Stimulated activated CD4-positive, alpha-beta T cell treated with anti-CD3 and anti-CD28 coated beads, Interleukin-2, amount 100 ng/mL, for 48 hours (primary cell): ENCODE measurements at regions not wholly inside any gene's neighbourhood (a gene's known extent, or its start where the extent isn't known, plus 50 kb on each side); places are given as distances from the start of the nearest gene placed in this dataset.

Experiments used
- DNase-seq, 2 donors: peaks; one replicate each; pipeline ENCODE4 v3.0.0-alpha.2; 2020

DNA sequence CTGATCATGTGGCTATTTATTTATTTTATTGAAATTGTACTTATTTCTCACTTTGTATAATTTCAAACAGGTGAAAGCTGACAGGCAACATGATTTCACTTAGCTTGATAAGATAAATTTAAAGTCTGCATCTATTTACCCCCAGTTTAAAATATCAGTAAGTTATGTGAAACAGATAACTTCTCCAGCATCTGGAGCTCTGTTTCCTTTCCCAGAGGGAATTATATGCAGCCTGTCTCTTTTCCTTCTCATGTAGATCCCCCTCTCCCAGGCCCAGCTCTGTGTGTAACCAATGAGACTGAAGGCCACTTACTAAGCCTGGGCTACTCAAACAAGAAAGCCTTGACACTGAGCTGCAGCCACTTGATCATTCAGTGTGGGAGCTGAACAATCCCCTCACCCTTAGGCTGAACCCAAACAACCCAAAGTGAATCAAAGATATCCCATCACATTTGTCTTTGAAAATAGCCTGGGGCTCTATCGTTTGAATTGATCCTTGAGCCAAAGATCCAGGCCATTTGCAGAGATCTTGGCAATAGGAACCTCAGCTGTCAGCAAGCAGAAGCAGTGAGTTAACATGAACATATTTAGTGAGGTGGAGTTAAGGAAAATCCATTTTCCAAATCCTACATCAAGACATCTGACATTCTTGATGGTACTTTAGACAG lies 383.9 kb downstream of the TGFB2 start:
- DNase-seq: no peak

DNA sequence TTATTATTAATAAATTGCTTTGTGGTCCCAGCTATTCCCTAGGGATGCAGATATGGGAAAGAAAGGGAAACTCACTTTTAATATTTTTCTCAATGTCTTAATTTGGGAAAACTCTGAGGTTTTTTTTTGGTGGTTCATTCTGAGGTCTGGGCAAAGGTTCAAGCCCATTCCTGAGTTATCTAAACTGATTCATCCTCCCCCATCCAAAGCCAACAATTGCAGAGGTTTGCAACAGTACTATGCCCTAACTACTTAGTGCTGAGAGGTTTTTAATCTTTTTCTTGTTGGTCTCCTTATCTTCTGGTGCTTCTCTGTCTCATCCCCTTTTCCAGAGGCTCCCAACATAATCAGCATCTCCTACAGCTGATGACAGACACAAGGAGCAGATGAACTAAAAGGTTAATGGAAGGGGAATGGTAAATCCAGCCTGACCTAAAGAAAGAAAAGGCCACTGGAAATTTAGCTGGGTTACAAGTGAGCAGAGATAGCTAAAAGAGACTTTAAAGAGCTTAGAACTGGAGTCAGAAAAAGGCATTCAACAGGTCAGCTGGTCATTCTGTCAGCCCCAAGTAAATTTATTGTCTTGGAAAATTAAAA lies 390.4 kb downstream of the TGFB2 start:
- no peak for DNase-seq

DNA sequence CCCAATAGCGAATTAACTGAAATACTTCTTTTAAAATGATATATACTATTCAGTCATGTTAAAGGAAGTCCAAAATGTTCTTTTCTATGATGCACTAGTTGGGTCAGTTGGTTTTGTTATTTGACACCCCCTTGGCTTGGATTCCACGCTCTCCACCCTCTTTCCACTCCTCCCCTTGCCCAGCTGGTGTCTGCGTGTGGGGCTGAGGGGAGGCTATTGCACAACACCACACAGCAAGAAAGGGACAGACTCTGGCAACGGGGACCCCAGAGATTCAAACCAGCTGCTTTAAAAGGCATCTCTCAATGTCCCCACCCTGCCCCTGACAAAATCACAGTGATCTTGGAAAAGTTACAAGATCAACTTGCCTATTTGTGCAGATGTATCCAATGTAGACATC lies 394.3 kb downstream of the TGFB2 start:
- no peak for DNase-seq

DNA sequence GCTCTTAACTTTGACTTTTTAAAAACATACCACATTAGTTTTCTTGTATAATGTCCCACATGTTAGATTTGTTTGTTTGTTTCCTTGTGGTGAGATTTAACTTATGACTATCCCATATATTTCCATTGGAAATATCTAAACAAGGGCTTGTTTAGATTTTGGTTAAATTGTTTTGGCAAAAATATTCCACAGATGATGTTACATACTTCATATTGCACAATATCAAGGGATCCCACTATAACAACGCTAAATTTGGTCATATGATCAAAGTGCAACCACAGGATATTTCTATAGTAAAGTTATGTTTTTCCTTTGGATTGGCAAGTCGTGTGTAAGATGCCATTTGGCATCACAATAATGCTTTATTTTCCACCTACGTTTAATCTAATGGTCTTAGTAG lies 396.7 kb downstream of the TGFB2 start:
- no peak for DNase-seq

DNA sequence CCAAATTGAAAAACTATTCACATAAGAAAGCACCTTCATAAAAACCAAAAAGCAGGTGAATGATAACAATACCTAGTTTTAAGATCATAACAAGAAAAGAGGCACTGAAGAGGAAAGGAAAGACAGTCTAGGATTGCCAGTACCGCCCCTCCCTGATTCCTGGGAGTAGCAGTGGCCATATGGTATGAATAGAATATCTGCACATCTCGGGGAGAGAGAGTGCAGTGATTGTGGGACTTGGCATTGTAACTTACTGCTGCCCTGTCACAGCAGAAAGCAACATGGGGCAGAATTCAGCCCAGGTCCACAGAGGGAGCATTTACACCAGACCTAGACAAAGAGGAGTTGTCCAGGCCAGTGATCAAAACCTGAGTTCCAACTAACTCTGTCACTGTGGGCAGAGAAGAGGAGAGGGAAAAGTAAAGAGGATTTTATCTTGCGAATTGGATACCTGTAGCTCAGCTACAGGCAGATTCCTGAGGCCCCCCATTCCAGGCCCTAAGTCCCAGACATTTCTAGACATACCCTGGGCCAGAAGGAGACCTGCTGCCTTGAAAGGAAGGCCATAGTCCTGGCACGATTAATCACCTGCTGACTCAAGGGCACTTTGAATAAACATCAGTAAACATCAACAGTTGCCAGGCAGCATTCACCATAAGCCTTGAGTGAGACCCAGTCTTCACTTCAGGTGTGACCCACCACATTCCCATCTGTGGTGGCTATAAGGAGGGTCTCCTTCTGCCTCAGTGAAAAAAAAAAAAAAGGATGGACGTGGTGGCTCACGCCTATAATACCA lies 397.5 kb downstream of the TGFB2 start:
- no peak for DNase-seq

DNA sequence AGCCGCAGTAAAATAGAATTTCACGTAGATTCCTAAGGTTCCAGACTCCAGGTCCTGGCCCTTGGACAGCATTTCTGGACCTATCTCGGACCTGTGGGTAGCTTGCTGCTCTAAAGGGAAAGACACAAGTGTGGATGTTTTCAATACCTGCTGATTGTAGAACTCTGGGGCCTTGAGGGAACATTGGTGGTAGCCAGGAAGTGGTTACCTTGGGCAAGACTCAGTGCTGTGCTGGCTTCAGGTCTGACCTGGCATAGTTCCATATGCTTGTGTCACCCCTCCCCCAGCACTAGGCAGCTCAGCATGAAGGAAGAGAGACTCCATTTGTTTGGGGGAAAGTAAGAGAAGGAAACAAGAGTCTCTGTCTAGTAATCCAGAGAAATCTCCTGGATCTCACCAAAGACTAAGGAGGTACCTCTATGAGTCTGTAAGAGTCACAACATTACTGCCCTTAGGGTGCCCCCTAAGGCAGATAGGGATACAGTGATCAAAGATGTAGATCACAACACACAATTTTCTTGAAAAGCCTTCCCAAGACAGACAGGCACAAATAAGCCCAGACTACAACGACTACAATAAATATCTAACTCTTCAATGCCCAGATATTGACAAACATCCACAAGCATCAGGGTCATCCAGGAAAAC lies 398.8 kb downstream of the TGFB2 start:
- no peak for DNase-seq

DNA sequence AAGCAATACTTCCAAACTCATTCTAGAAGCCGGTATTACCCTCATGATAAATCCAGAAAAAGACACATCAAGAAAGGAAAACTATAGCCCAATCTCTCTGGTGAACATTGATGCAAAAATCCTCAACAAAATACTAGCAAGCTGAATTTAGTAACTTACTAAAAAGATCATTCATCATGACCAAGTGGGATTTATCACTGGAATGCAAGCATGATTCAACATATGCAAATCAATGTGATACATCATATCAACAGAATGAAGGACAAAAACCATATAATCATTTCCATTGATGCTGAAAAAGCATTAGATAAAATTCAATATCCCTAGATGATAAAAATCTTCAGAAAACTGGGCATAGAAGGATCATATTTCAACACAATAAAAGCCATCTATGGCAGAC lies 402.9 kb downstream of the TGFB2 start:
- no peak for DNase-seq

DNA sequence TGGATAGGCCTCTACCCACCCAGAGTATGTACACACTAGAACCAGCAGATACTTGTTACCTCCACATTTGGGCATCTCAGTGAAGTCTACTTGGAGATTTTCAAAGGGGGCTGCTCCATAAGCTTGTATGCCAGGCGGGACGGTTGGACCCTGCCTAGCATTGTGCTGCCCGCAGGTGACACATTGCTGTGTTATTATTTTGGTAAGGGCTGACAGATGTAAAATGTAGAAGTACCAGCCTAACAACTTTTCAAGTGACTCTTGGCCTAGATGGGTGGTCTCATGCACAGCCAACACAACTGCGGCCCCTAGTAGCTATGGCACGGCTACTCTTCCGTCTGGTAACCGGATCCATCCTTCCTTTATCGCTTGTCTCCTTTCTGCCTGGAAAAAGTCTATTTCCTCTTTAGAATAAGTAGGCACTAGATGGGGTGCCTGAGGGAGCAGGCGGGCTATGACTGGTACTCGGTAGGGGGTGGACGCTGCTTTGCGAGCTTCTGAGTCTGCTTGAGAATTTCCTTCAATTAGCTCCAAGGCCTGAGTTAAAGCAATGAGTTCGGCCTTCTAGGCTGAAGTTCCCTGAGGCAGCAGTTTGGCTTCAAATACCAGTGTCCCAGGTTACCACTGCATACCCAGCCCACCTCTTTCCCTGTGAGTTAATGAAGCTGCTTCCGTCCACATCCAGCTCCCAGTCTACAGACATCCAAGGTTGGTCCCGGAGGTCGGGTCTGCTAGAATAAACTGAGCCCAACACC lies 405.3 kb downstream of the TGFB2 start:
- no peak for DNase-seq

DNA sequence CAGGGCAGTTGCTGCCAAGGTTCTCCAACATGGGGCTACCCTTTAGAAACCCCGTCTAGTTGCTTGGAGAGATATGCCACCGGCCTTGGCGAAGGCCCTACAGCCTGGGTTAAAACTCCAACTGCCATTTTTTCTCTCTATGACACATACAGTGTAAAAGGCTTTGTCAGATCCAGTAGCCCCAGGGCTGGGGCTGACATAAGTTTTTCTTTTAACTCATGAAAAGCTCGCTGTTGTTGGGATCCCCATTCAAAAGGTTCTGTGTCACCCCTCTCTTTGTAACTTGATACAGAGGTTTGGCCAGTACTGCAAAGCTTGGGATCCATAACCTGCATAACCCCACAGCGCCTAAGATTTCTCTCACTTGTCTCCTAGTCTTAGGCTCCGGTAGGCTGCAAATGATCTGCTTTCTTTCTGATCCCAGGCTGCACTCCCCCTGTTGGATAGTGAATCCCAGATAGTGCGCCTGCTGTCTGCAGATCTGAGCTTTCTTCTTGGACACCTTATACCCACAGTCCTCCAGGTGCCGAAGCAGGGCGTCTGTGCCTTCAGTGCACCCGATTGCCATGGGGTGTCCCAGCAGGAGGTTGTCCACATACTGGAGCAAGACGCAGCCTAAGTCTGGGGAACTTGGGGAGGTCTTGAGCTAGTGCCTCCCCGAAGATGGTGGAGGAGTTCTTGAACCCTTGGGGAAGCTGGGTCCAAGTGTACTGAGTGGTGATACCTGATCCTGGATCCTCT lies 406.2 kb downstream of the TGFB2 start:
- DNase-seq: no peak

GRCh38 chr1:218752126-218752525 lies 407.0 kb downstream of the TGFB2 start:
- no peak for DNase-seq

DNA sequence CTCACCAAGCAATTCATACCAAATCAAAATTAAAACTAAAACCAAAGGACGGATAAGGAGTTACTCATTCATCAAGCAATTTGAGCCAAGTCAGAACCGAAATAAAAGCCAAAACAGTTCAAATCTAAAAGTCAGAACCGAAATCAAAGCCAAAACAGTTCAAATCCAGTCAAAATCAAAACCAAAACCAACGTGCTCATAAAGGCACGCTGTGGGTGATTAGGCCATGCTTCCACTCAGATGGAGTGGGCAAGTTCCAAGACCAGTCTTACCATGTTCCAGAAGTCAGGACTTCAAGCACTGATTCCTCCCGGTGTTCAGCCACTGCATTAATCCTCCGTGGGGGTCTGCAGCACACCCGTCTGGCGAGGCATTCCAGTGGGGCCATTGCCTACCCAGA lies 409.3 kb downstream of the TGFB2 start:
- no peak for DNase-seq

- DNase-seq: no peak
Measured at GRCh38 chr1:218755128-218755527, 410.0 kb downstream of the TGFB2 start.

GRCh38 chr1:218759795-218760194 lies 413.9 kb upstream of the LYPLAL1 start:
- no peak for DNase-seq

DNA sequence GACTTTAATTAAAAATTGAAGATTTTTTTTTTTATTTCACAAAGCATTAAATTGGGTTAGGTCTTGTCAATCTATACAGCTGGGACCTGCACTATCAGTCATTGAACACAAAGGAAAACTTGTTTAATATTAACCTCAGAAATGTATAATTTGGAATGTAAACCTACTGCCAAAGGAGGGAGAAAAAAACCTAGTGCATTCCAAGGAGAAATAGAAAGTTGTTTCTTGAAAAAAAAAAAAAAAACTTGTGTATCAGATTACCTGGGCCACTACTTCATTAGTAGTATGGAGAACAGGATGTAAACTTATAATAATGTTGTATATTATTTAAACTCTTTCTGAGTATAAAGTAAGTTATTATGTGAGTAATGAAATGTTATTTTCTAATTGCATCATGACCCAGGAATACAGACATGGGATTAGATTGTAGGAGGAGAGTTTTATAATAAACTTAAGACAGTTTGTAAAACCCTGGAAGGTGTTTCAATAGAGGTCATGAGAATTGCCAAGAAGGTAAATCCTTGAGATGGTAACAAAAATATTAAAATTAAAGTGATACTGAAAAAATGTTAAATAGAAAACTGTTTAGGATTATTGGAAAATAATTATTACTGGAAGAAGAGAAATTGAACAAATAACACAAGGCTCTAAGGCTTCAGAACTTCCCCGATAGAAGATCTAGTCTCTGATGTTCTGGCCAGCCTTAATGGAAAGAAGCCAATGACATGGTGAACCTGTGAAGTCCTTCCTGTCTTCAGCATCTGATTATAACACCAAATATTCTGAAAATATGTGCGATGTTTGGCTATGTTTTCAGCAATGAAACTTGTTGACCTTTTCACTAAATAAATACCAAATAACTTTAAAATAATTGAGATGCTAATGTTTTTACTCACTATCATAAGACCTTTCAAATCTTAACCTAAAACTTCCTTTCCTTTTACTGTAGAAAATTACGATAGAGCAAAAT lies 412.8 kb upstream of the LYPLAL1 start:
- no peak for DNase-seq

DNA sequence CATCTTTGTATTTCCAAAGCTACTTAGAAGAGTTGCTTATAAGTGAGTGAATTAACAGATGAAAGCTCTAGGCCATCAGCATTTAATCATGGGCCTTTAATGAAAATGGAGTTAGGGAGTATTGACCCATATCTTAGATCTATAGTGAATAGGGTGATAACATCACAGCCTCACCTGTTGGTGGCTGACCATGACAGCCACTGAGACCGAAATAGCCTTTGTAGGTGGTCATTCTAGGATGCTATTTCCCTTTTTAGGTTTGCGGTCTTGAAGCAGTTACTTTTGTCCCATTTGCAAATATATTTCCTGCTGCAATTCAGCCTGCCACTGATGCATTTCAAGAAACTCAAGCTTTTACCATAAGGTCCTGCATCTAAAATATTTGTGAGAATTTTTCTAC lies 410.1 kb upstream of the LYPLAL1 start:
- DNase-seq: no peak

DNA sequence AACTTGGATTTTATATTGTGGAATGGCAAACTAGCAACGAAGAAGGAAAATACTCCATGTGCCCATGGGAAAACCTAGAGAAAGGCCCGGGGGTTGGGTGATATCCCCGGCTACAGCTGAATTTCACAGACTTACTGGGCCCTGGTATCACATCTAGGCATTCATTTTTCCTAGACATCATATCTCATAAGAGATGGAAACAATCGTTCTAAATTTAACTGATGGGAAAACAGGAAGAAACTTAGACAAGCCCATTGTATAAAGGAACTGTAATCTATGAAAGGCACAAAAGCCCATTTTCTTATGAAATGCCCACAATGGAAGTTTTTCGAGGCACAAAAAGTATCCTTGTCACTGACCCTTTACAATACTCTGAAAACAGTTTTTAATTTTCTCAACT lies 407.9 kb upstream of the LYPLAL1 start:
- no peak for DNase-seq

- DNase-seq: no peak
Measured at GRCh38 chr1:218771931-218772330, 401.7 kb upstream of the LYPLAL1 start.

GRCh38 chr1:218772575-218772974 lies 401.1 kb upstream of the LYPLAL1 start:
- DNase-seq: no peak

DNA sequence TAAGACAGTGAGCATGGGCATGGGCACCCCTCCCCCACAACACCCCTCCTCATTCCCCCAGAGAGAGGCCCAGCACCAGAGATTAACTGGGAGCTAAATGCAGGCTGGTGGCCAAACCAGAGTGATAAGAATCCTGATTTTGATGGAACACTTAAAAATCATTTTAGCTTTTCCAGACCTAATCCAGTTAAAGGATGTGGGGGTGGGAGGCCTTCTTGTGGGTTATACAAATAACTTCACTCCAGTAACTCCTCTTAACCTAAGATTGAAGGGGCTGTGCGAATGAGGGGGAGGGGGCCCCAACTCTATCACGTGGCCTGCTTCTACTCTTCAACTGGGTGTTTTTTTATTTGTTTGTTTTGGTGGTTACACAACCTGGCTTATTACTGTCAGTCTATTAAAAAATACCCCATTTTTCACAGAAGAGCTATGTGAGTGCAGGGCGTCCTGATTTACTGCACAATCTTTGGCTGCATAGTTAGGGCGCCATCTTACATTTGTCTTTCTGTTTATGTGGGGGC lies 398.1 kb upstream of the LYPLAL1 start:
- DNase-seq: no peak

GRCh38 chr1:218778257-218779126 lies 395.2 kb upstream of the LYPLAL1 start:
- DNase-seq: no peak
